ENCODE measurements at regions not wholly inside any gene's neighbourhood (a gene's known extent, or its start where the extent isn't known, plus 50 kb on each side); places are given as distances from the start of the nearest gene placed in this dataset.
"Not testable (repeated sequence)": the region's sequence is repeated elsewhere in the genome, so short reads cannot be mapped to it uniquely, and the experiment has no call there.

DNA sequence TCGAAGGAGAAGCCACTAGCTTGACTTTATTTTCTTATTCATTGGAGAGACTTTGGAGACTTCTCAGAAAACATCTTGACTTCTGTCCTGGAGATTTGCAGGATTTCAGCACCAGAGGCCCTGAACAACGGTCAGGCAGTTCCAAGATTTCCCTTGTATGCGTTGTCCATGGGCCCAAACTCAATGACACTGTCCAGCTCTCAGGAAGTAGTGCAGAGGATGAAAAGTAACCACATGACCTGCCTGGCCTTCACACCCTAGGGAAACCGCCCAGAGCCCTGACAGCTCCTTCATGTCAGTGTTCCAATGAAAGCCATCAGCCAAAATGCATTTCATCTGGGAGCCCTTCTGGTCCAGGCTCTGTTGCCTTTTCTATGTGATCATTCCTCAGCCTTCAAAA, 214.1 kb downstream of the BLID start:
- DNase-seq (ENCODE audit: low read depth), result no peak

DNA sequence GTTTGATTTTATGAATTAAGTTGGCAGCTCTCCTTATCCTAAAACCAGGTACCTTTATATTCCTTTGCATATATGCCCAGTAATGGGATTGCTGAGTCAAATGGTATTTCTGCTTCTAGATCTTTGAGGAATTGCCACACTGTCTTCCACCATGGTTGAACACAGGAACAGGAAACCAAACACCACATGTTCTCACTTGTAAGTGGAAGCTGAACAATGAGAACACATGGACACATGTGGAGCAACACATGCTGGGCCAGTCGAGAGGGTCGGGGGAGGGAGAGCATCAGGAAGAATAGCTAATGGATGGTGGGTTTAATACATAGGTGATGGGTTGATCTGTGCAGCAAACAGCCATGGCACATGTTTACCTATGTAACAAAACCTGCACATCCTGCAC, 214.6 kb downstream of the BLID start:
- DNase-seq (ENCODE audit: low read depth), result not testable (repeated sequence)

DNA sequence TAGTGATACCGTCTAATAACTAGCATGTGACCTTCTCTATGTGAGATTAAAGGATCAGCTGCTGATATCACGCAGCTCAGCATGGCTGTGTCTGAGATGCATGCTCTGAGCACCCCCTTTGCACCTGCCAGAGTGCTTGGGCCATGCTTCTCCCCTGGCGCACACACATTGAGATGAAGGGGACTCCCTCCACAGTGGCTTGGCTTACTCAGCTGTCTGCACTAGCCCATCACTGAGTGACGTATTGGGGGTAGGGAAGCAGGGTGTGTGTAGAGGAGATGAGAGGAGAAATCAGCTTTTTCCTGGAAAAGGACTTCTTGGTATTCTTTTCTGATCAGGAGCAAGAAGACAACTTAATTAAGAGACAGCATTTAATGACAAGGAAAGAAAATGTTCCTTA, 216.5 kb downstream of the BLID start:
- DNase-seq (ENCODE audit: low read depth), result no peak

DNA sequence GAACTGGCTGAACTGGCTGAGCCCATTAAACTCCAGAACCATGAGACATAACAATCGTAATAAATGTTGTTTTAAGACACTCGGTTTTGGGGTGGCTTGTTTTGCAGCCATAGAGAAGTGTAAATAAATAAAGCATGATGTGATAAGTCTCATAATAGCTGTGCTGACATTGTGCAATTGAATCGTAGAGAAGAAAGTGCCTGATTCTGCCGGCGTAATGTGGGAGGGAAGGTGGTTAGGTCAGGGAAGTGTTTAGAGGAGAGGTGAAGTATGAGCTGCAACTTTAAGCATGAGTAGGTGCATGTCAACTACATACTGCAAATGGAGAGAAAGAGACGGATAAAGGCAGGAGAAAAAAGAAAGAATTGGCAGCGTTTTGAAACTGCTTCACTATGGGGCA, 217.1 kb downstream of the BLID start:
- no peak for DNase-seq (ENCODE audit: low read depth)

DNA sequence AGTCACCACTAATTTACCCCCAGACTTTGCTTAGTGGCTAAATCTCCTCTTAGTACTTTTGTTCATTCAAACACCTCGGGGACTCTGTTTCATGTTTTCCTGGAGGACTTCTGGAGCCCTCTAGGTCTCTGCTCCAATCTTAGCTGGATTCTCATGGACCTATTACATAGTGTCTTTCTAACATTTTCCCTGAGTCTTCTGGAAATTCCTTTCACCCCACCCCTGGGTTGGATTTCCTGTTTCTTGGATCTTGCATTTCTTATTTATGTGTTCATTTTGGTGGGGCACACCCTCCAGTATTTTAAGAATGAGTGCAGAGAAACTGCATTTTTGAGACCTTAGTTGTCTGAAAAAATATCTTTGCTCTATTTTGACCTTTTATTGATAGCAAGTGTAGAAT, 220.1 kb downstream of the BLID start:
- peak; percentile 69 for DNase-seq (ENCODE audit: low read depth)

DNA sequence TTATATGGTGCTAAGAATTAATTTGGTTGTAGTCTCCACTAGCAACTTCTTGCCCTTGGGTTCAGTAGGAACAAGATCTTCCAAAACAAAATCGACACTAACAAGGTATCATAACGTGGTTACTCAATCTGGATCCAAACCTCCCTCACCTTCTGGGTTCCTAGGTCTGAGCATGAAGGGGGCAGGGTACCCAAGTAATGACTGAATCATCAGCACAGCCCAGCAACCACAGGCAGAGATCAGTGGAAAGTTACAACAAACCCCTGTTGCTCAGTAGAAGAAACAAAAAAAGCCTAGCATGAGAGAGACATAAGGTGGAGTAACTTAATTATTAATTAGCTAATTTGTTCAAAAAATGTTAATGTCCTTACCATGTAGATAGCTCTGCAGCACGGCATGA, 221.4 kb downstream of the BLID start:
- DNase-seq (ENCODE audit: low read depth), result no peak

DNA sequence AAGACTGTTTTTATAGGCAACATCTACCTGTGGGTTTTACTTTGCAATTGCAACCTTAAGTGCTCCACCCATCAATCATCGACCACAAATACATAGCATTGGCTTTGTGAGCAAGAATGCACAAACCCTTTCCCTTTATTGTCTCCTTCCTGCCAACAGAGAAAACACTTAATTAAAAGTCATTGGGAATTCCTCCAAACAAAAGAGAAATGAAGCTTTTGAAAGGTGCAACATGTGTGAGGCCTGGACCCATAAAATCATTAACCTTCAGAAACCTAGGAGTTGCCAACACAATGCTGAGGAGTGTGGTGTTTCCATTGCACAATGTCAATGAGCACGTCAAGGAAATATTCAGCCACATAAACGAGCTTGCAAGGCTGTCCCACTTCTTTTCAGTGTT, 223.2 kb downstream of the BLID start:
- no peak for DNase-seq (ENCODE audit: low read depth)

DNA sequence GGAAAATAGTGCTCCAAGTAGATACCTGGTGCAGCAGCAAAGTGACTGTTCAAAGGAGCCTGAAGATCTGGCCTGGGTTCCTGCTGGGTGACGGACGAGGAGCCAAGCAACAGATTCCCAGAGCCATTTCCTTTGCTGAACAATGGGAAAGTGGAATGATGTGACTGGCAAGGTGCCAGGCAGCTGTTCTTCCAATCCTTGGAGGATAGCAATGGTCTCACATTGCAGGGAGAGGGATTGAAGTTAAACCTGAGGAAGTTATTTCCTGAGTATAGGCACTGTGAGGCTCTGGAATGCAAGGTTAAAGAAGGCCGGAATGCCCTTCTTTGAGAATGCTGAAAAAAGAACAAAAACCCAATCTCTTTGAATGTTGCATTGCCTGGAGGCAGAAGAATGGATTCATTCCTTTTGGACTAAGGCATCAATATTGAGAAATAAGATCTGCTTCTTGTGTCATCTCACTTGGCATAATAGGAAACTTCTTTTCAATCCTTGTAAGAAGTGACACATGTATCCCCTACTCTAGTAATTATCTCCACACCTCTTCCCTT, 223.8 kb downstream of the BLID start:
- DNase-seq (ENCODE audit: low read depth), result peak; percentile 64

DNA sequence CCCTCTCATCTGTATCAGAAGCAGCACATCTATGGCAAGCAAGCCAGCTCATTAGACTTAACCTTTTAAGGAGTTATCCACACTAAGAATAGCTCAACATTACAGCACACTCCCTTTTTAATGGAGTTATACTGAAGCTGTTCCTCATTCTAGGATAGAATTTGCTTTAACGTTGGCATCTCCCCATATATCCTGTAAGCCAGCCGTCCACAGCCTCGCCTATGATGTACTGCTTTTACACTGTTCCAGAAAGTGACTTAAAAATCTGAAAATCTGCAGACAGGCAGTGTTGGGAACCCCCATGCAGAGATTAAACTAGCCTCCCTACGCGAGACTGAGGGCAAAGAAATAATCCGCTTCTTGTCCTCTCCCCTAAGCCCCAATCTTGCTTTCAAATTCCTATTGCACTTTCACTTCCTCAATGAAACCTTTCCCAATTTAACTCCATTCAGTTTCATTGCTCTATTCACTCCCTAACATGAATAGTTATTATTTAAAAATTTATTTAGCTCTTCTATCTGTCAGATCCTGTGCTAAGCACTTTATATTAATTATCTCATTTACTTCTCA, 225.0 kb downstream of the BLID start:
- DNase-seq (ENCODE audit: low read depth), result no peak

DNA sequence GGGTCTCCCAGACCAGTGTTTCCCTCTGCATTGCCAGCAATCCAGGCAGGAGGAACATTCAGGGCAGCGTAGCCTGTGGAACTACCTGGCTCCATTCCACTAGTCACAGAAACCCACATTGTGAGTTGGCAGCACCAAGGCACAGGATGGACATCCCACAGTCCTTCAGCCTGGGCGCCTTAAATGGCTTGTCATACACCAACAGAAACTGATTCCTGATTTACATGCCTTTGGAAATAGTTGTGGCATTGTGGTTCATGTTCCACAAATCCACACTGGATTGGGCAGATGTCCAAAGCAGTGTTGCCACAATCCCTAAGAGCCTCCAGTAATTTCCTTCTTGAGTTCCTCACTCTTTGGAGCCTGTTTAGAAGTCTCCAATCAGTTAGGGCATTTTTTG, 225.6 kb downstream of the BLID start:
- no peak for DNase-seq (ENCODE audit: low read depth)

DNA sequence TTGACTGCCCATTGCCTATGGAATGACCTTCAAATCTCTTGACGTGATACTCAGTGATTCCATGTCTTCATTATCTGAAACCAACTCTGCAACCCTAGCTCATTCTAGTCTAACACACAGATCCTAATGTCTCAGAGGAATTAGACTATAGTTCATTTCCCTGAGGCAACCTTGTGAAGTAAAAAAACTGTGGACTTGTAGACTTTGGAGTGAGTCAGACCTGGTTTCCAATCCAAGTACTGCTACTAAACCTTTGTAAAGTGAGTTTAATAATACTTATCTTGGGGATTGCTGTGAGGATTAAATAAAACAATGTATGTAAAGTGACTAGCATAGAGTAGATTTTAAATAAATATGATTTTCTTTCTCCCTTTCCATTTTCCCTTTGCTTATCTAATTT, 226.1 kb downstream of the BLID start:
- DNase-seq (ENCODE audit: low read depth), result no peak

DNA sequence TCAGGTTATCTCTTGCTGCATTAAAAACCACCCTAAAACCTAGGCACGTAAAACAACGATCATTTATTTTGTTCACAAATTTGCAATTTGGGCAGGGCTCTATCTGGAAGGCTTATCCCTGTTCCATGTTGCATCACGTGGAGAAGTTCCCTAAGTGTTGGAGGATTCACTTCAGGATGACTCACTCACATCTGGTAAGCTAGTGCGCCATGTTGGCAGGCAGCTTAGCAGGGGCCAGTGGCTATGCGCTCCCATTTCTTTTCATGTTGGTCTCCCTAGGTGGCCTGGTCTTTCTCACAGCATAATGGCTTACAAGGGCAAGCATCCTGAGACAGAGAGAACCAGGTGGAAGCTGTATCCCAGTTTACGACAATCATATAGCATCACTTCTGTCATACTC, 226.8 kb downstream of the BLID start:
- no peak for DNase-seq (ENCODE audit: low read depth)

DNA sequence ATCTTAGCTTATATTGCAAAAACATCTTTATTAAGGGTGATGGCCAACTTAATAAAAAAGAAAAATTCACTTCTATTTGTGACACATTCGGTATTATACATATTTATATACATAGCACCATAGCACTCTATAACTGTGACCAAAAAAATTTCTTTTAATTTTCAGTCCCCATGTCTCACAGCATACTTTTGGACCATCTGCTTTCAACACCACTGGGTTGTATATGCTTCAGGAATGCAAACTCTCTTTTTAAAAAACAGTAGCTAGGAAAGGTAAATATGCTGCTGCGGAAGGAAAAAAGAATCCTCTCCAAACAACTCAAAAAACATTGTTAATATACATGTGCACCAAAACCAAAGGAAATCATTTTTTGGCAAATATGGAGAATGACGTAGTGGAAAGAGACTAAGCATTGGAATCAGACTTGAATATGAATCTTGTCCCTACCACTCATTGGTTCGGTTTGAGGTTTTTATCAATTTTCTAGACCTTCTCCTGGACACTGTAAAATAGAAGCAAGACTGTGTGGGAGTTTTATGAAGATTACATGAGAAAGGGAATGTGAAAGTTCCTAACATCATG, 227.9 kb downstream of the BLID start:
- DNase-seq (ENCODE audit: low read depth), result no peak

DNA sequence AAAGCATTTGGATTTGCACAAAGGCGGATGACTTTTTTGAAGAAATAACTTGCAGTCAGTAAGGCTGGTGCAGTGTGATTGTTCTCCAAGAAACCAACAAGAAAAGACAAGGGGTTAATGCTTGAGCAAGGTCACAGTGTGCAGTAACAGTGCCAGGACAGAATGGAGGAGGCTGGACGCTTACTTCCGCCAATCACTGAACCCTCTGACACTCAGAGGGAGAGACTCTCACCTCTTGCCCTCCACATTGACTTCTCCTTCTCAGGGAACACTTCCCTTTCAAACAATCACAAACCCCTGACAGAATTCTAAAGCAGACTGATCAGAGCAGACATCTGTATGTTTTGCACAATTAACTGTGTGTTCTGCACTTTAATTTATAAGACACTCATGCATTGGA, 228.4 kb downstream of the BLID start:
- no peak for DNase-seq (ENCODE audit: low read depth)

DNA sequence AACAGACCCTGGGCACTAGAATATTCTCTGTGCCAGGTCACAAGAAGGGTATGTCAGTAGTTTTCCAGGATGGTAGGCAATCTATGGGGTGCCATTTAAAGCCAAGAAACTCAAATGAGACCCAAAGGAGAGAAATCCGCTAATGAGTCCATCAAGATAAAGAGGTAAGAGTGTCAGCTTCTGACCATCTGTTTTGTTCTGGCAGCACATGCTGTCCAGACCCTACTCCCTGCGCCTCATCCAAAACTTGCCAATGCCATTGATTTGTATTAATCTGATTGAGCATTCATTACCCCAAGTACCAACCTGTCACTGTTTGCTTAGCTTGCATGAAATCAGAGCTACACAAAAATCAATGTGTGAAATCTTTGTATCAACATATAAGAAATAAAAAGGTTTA, 229.0 kb downstream of the BLID start:
- no peak for DNase-seq (ENCODE audit: low read depth)

DNA sequence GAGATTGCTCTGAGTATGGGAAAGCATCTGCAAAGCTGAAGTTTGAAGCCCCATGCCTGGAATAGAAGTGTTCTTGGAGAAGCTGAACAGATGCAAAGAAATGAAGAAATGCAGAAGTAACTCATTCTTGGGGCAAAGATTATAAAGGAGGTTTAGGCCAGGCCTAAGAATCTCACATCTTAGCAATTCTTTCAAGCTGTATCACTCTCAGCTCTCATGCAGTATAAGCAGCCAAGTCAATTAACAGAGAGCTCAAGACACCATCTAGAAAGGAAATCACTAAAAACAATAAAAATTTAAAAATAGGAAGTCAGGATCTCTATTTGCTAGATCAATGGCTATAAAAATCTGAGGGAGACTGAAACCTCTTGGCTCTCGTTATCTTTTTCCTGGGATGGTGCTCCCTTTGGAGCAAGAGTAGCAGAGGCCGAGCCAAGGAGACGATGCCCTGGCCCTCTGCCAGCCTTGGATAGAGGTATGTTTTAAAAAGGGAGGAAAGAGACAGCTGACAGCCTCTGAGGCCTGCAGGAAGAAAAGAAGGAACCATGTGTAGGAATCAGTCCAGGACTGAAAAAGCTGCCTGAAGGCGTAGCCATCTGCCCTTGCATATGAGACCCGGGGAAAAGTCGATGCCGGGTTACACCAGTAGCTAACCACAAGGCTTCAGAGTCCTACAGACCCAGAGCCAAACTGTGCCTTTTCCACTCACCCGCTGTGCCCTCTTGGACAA, 229.8 kb downstream of the BLID start:
- DNase-seq (ENCODE audit: low read depth), result no peak

DNA sequence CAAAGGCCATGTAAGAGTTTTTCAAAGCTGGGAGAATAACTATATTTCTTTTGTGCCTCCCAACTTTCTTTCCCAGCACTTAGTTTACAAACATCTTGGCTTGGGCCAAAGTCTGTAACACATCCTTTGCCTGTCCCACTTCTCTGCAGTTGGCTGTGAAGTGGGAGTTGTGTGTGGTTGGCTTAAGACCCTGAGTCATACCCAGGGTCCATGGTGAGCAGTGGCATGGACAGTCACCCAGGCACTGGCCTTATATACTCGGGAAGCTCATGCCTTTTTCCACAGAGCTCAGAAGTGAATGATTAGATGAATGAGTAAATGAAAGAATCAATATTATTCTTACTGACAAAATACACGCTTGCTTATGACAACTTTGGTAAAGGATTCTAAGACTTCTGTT, 231.4 kb downstream of the BLID start:
- no peak for DNase-seq (ENCODE audit: low read depth)

DNA sequence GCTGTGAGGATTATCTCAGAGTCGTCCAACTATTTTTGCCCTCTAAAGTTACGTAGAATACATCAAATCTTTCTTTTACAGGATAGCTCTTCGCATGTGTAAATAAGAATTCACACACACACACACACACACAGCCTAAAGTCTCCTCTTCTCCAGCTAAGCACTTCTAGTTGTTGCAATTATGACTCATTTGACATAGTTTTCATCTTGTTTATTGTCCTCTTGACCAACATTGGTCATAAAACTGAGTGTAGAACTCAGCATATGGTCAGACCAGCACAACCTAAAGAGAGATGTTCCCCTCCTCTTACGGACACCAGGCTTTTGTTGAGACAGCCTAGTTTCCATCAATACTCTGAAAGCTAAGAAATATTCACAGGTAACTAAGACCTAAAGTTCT, 234.2 kb downstream of the BLID start:
- no peak for DNase-seq (ENCODE audit: low read depth)

DNA sequence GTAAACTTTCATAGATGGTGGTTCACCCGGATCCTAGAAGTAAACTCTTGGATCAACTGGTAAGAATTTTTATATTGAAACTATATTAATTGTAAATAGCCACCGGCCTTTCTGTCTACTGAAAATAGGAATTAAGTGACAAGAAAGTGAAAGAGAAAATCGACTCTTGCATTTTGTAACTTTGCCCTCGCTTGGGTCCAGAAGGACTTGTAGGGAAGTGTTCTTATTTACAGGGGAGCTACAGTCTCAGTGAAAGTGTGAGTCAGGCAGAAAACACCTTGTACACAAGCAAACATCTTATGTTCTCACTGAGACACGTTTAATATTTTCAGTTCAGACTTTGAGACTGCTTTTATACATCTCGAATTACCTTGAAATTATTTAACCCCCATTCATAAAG, 238.9 kb downstream of the BLID start:
- no peak for DNase-seq (ENCODE audit: low read depth)

DNA sequence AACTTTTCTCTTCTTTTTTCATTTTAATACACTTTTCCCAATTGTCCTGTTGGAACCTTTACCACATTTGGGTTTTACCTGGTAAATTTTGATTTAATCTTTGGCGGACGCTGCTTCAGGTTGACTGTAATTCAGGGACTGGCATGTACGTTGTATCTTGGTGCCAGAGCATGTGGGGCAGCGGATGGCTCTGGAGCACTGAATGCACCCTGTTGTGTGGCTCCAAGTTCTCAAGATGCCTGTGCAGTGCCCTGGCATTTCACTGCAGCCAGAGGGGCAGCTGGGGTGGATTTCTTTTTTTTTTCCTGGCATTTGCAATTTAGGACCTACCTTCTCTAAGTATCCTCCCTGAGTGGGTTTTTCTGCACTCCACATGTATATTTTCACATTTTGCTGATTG, 242.2 kb downstream of the BLID start:
- no peak for DNase-seq (ENCODE audit: low read depth)

DNA sequence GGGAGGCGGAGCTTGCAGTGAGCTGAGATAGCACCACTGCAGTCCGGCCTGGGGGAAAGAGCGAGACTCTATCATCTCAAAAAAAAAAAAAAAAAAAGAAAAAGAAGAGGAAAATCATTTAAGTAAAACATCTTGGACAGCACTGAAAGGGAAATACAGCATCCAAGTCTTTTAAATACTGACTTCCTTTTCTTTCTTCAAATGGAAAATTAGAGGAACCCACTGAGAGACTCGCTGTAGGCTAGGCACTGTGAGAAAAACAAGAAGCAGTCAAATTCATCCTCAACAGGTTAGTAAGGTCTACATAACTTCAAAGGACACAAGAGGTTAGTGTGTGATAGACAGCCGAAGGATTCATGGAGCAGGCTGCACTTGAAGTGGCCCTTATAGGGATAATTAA, 243.7 kb downstream of the BLID start:
- DNase-seq (ENCODE audit: low read depth), result no peak

DNA sequence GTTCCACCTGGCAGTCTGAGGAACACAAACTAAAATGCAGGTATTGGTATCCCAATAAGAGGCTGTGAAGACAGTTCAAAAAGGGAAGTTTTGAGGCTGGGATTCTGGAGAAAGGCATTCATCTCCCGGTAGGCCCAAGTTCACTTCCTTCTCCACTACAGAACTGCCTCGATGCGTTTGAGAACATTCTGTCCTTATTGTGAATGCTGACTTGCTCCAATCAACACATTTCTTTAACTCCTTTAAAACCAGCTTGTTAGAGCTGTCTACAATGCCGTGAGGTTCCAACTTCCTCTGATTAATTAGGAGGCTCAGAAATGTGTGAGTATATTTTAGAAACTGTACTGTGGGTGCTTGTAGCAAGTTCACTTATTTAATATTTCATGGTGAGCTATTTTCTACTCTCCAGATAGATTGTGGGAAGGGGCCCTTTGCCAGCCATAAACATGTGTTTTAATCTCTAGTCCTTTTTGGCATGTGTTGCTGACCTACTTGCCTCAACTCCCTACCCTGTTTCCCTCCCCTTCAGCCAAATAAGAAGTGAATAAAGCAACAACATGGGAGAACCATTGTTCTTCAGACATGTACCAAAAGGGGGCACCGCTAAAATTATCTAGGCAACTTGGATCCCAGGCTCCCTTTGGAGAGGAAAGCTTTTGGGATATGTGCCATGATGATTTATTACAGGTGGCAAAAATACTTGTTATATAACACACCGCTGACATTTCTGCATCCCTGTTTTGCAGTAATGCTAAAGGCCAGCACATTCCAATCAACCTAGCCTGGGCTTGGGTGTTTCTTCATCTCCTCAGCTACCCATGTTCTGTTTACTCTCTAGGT, 245.6 kb downstream of the BLID start:
- no peak for DNase-seq (ENCODE audit: low read depth)

DNA sequence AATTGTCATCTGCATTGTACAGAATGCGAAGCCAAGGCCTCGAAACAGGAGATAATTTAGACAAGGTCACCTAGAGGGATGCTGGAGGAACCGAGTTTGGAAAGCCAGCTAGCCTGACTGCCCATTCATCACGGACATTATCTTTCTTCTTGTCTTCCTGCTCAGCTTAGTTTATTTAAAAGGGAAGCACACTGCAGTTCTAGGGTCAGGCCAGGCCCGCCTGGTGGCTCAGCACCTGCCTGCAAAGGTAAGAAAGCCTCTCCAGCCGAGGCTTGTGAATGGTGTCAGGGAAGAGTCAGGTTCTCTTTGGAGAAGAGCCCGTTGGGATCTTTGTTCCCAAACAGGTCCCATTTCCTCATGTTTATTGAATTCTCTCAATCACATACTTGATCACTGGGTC, 246.5 kb downstream of the BLID start:
- no peak for DNase-seq (ENCODE audit: low read depth)

Data from HS-5 (cell line).